ENCODE measurements at regions not wholly inside any gene's neighbourhood (a gene's known extent, or its start where the extent isn't known, plus 50 kb on each side); places are given as distances from the start of the nearest gene placed in this dataset.

- no peak for DNase-seq
Measured at GRCh38 chr11:45554230-45554967, 111.0 kb downstream of the CHST1 start.

DNA sequence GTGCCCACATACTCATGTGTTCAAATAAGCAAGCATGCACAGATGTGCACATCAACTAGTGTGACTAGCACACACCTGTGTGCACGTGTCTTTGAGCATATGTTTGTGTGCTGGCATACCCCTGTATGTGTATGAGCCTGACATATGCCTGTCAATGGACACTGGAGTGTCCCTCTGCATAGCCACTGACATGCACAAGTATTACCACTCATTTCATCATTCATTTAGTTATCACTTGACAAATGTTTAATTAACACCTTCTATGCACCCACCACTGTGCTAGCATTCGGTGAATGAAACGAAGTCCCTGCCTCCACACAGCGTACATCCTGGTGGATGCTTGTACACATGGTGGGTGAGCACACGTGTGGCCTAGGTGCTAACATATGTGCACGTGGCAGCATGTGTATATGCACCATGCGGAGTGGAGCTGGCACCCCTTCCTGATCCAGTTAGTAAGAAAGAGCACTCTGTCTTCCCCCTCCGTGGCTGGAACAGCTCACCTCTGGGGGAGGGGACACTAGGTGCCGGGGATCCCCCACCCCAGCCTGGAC lies 112.0 kb downstream of the CHST1 start:
- DNase-seq: no peak

DNA sequence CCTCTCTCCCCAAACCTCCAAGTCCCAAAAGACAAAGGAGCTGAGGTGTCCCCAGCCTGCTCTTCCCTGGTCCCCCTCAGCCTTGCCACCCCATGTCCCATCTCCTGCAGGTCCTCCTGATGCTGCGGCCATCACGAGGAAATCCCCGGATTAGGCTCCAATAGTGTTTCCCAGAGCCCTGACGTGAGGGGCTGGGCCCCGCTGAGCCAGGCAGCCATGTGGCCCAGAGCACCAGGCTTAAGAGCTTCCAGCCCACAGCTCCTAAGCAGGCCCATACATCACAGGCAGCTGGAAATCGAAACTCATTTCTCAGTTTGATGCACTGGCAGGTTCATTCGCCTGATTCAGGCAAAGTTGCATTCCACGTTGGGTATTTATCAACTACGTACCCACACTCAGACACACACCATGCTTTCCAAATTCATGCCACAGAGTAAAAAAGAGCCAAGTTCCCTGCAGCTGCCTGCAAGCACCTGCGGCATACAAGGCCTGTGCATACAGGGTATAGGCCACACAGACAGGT lies 114.2 kb downstream of the CHST1 start:
- no peak for DNase-seq

- no peak for DNase-seq
Measured at GRCh38 chr11:45549257-45549656, 116.2 kb downstream of the CHST1 start.

- no peak for DNase-seq
Measured at GRCh38 chr11:45546366-45546765, 119.1 kb downstream of the CHST1 start.

GRCh38 chr11:45544826-45545225 lies 120.6 kb downstream of the CHST1 start:
- DNase-seq: no peak

DNA sequence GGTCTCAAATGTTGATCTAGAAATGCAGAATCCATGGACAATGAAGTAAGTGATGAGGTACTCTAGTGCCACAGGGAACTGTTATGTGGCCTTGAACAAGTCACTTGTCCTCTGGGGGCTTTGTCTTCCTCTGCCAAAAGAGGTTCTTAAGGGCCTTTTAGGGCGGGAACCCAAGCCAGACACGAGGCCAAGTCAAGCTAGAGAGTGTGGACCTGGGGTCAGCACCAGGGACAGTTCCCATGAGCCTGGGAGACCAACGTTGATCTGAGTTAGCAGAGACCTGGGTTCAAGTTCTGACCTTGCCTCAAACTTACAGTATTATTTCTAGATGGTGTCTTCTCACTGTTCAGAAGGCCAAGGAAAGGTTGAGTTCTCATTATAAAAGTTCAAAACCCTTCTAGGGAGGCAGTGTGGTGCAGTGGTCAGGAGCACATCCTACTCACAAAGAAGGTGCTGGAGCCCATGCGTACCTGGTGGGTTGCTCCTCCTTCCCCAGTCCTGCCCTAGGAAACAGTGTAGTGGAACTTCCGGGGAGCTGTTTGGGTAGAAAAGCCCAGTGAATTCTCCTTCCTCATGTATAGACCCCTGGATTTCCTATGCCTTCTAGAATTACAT lies 121.5 kb downstream of the CHST1 start:
- DNase-seq: peak; percentile 15

DNA sequence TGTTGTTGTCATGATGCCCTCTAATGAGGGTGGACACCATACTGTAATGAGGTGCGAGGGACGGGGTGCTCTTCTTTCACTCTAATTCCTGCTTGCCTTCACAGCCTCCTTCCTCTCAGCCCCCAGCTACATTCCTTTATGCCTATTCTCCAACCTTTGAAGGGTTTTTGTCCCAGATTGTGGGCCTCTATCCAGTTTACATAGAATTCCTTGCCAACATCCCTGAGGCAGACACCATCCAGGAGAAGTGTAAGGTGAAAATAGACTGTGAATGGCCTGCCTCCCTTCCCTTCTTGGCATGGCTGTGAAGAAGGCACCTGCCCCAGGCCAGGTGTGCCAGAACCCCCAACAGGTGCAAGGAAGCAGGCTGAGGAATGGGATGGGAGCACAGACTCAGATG lies 122.3 kb downstream of the CHST1 start:
- DNase-seq: no peak

DNA sequence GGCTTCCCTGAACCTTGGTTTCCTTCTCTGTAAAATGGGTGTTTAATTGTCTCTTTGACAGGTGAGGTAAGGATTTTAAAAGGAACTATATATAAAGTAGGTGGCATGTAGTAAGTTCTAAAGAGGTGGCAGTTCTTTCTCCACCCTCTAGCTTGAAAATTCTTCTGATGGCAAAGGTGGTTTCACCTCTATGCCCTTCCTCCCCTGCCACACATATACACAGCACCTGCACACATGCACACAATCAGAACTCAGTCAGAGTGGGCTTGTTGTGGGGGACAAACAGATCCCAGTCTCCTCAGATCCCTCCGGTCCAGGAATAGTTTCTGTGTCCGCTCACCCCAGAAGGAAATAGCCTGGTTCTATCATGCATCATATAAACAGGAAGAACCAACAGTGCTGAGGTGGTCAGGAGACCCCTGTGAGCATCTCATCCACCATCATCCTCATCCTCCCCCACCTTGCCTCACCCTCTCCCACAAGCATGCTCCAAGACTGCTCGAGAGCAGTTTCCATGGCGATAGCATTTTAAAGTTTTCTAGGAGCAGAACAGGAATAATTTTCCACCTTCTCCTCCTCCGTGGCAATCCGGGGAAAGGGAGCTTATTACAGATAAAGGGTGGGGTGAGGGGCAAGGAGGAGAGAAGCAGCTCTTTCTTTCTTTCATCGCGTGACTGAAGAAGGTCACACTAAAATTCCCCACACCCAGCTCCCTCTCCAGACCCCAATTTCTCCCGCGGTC lies 123.6 kb downstream of the CHST1 start:
- no peak for DNase-seq

- no peak for DNase-seq
Measured at GRCh38 chr11:45538939-45539338, 126.5 kb downstream of the CHST1 start.

GRCh38 chr11:45538363-45538762 lies 127.1 kb downstream of the CHST1 start:
- DNase-seq: no peak

GRCh38 chr11:45537614-45538013 lies 127.8 kb downstream of the CHST1 start:
- DNase-seq: no peak

GRCh38 chr11:45535033-45535432 lies 130.4 kb downstream of the CHST1 start:
- DNase-seq: no peak

- no peak for DNase-seq
Measured at GRCh38 chr11:45534132-45534531, 131.3 kb downstream of the CHST1 start.

DNA sequence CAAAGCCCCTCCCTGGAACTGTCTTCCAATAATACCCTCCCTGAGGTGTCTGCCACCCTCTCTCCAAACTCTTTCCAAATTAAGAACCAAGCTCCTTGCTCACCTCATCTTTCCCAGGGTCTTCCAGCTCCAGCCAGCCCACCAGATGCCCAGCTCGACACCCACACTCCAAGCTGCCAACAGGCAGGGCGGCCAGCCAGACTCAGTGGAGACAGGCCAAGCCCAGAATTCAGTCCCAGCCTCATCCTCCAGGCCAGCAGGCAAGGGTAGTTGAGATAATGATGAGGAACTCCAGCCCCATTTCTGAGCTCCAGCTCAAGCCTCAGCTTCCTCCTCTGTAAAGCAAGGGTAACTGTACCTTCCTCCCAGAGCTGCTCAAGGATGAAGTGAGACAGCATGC lies 132.9 kb downstream of the CHST1 start:
- no peak for DNase-seq

DNA sequence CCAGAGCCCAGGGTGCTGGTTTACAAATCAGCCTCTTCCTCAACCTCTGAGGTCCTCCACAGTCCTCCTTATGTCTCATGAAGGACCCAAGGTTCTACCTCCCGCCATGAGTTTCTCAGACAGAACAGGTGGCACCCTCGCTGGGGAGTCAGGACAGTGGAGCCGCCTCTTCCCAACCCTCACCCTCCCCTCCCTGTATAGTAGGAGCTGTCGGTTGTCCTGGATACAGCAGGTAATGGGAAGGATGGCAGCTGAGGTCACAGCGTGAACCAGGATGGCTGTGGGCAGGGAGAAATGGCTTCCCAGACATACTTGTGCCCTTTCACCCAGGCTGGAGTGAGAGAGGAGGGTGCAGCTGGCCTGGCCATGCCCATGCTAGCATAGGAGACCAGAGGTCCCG lies 134.6 kb downstream of the CHST1 start:
- no peak for DNase-seq

DNA sequence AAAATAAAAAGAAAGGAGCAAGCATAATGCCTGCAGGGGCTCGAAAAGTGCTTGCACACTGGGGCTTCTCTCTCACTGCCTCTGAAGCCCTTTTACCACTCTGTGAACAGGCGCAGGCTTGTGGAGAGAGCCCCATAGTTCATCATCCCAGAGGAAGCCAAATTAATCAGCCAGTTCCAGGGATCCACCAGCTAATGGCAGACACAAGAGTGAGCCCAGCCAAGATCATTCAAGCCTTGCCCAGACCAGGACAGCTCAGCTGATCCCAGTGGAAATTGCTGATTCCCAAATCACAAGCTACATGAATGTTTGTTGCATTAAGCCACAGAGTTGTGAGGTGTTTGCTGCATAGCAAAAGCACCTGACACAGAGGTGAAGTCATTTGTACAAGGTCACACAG lies 135.3 kb downstream of the CHST1 start:
- DNase-seq: no peak

DNA sequence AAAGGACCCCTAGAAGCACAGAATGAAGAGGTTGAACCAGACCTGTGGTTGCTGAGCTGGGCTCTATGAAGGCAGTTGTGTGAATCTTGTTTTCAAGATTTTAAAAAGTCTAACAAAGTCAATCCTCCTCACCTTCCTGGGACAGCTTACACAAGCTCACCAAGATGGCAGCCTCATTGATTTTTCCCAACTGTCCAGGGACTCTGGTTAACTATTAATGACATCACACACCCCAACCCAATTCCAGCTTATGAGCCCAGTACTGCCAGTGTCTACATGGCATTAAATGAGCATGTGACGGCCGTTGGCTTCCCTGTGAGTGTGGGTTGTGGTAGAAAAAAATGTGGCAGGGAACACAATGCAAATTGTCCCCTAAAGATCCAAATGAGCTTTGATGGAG lies 137.0 kb downstream of the CHST1 start:
- no peak for DNase-seq

DNA sequence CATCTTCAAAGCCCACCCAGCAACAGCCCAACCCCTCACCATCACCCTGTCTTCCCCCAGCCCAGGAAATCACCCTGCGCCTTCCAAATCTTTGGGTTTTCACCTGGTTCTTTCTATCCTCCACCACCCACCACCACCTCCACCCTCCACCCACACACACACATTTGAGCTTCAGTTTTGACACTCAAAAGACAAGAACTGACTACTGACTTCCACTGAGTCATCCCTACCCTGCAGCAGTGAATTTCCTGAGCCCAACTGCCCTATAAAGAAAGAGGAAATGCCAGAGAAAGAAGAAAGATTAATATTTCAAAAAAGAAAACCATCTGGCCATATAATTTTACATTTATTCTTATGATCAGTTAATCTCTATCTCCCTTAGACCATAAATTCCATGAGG lies 137.5 kb downstream of the CHST1 start:
- peak; percentile 83 for DNase-seq

GRCh38 chr11:45525393-45525792 lies 140.0 kb downstream of the CHST1 start:
- DNase-seq: no peak

- no peak for DNase-seq
Measured at GRCh38 chr11:45523760-45524159, 141.7 kb downstream of the CHST1 start.

- no peak for DNase-seq
Measured at GRCh38 chr11:45518833-45519535, 146.4 kb downstream of the CHST1 start.

Measured in activated CD4-positive, alpha-beta T cell treated with anti-CD3 and anti-CD28 coated beads, Interleukin-2, Interleukin-6, amounts not matched to agents 100 ng/mL and 50 ng/mL, durations not matched to agents 16 hours and 8 hours (primary cell).